Transverse colon (tissue), 1 donor: ENCODE measurements at regions not wholly inside any gene's neighbourhood (a gene's known extent, or its start where the extent isn't known, plus 50 kb on each side); places are given as distances from the start of the nearest gene placed in this dataset.

Source experiments
- EP300 ChIP-seq: sonication (generic); formaldehyde crosslinking; IDR thresholded peaks from one replicate; pipeline ENCODE4 v1.6.1; 2017; ENCODE audit warnings: antibody characterized with exemption, low read depth
- POLR2A ChIP-seq: fragments of 450-650 bp; IDR thresholded peaks from one replicate; pipeline ENCODE4 v1.6.1; 2016; ENCODE audit warnings: antibody characterized with exemption, mild to moderate bottlenecking, moderate library complexity

GRCh38 chr10:131758939-131759301 lies 141.9 kb upstream of the PPP2R2D start:
- TF ChIP-seq POLR2A = no peak
- TF ChIP-seq EP300 = no peak
